HG03354 (cell line): ENCODE measurements at regions not wholly inside any gene's neighbourhood (a gene's known extent, or its start where the extent isn't known, plus 50 kb on each side); places are given as distances from the start of the nearest gene placed in this dataset.

Experiments
- ATAC-seq: cut with Tn5 transposase; IDR thresholded peaks from one replicate; pipeline ENCODE4 v1.9.1; 2021; ENCODE audit warnings: mild to moderate bottlenecking; ENCODE audit not compliant: unreplicated experiment, poor library complexity, severe bottlenecking

DNA sequence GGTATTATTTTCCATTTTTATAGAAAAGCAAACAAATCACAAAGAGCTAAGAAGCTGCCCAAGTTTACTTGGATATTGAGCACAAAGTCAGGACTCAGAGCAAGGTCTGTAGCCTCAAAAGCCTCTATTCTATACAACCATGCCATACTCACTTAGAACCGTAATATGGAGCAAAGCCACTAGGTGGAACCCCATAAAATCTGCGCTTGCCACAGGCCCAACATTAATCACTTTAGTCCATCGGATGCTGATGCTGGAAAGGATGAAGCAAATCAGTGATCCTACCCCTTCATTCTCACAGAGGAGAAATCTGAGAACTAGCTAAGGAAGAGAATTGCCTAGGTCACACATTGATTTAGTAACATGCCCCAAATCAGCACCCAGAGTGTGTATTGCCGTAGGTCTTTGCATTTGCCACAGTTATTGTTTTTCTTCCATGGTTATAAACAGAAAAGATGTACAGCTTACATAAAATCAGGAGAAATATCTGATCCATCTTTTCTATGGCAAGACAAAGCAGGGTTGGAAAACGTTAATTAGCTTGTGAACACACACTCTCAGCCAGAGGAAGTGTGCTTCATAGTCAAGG is 56.7 kb upstream of the RAB38 start:
- ATAC-seq, result peak; percentile 98

DNA sequence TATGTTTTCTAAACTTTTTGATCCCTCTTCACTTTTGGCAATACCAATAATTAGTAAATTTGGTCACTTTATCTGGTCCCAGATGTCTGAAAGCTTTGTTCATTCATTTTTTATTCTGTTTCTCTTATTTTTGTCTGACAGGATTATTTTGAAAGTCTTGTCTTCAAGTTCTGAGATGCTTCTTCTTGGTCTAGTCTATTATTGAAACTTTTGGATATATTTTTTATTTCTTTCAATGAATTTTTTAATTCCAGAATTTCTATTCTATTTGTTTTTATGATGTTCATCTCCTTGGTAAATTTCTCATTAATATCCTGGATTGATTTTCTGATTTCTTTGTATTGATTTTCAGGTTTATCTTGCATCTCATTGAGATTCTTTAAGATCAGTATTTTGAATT is 54.1 kb upstream of the RAB38 start:
- ATAC-seq, result no peak
